Testis (tissue), 2 donors: ENCODE measurements at regions not wholly inside any gene's neighbourhood (a gene's known extent, or its start where the extent isn't known, plus 50 kb on each side); places are given as distances from the start of the nearest gene placed in this dataset.

ENCODE experiments used
- DNase-seq: peaks from one replicate; pipeline ENCODE4 v3.0.0-alpha.2; 2019
- H3K27ac ChIP-seq, 2 donors: fragments of 200-600 bp; sonication (generic); one replicate each; pipeline ENCODE4 v1.5.1; 2019
- H3K27me3 ChIP-seq: fragments of 200-600 bp; sonication (generic); one replicate; pipeline ENCODE4 v1.5.1; 2019
- H3K36me3 ChIP-seq: fragments of 200-600 bp; sonication (generic); one replicate; pipeline ENCODE4 v1.5.1; 2017; ENCODE audit warnings: low read depth; ENCODE audit errors: missing control alignments
- H3K4me1 ChIP-seq: fragments of 200-600 bp; sonication (generic); one replicate; pipeline ENCODE4 v1.5.1; 2019
- H3K4me3 ChIP-seq, 2 donors: fragments of 200-600 bp; sonication (generic); one replicate each; pipeline ENCODE4 v1.5.1; 2017 to 2019
- H3K9me3 ChIP-seq: fragments of 200-600 bp; sonication (generic); one replicate; pipeline ENCODE4 v1.5.1; 2017
- CTCF ChIP-seq, 3 experiments: fragments of 450-650 bp in 2 of 3; fragments of 200-600 bp in 1 of 3; sonication (generic) in 1 of 3; IDR thresholded peaks; one replicate each; pipeline ENCODE4 v1.5.1; 2016 to 2019; ENCODE audit warnings: antibody characterized with exemption in 3 of 3, mild to moderate bottlenecking in 2 of 3, moderate library complexity in 1 of 3
- POLR2A ChIP-seq: fragments of 450-650 bp; IDR thresholded peaks from one replicate; pipeline ENCODE4 v1.6.1; 2017; ENCODE audit warnings: antibody characterized with exemption, mild to moderate bottlenecking, moderate library complexity
- WGBS, 2 donors: methylation state at CpG; one replicate each; pipeline ENCODE4 v1.1.5; 2018; 5-methylcytosine and 5-hydroxymethylcytosine counted together
- intact Hi-C: fragments of 100-400 bp; cut with DNase I; formaldehyde crosslinking; loops from one replicate; pipeline ENCODE4 v1.15.1; 2023; ENCODE audit warnings: low total_unique reads

DNA sequence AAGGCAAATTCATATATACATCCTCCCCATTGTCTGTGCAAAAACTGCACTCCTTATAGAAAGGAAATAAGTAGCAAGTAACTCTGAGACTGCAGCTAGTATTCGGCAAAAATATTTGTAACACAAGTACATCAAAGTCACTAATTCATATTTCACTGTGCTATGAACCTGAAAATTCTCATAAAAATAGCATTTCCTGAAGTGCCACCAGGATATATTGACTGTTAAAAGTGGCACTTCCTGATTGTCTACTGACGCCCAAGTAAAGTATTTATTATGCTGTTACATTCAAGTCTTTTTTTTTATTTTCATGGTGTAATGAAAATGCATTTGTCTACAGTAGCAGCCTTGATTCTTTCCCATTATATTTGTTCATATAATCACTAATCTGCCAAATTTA lies 673.8 kb downstream of the PTPRC start:
- 66 to 78% methylated on average over 2 of the region's 2 CpGs for WGBS, 2 donors

DNA sequence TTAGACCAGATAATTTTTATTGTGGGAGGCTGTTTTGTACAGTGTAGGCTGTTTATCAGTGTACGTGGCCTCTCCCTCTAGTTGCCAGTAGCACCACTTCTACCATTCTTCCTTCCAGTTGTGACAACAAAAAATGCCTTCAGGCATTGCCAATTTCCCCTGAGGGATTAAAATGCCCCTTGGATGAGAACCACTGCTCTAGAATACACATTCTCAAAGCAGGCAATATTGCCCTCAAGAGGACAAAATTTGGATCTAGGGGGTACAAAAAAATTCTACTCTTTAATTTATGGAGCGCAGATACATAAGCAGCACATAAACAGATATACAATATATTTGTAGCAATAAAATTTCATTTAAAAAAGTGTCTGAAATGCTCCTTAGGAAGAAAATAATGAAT lies 674.6 kb downstream of the PTPRC start:
- H3K27ac ChIP-seq: no peak overlapping the region
- no peaks in the 10 kb centered on the region for H3K9me3 ChIP-seq
- DNase-seq: no peak
- intact Hi-C loops: no loop called here
- H3K27me3 ChIP-seq: no peaks in the 10 kb centered on the region
- no peaks in the 10 kb centered on the region for H3K36me3 ChIP-seq
- 66 to 88% methylated on average over 2 of the region's 2 CpGs for WGBS, 2 donors
- no peaks in the 10 kb centered on the region for H3K4me1 ChIP-seq
- no peak overlapping the region for H3K4me3 ChIP-seq
- no peak for TF ChIP-seq CTCF (IDR thresholded peaks at IDR 0.05)

More for the DNA sequence above, 673.8 kb downstream of the PTPRC start:
- Histone ChIP-seq H3K27ac (no peak overlapping the region), H3K36me3 (no peaks in the 10 kb centered on the region), H3K4me1 (no peaks in the 10 kb centered on the region), H3K9me3 (no peaks in the 10 kb centered on the region), H3K4me3 (no peak overlapping the region), H3K27me3 (no peaks in the 10 kb centered on the region)
- no peak for DNase-seq
- no peak for TF ChIP-seq CTCF (IDR thresholded peaks at IDR 0.05)
- no peak for TF ChIP-seq POLR2A
- intact Hi-C loops: no loop called here

- Histone ChIP-seq H3K4me1 (no peaks in the 10 kb centered on the region), H3K36me3 (no peaks in the 10 kb centered on the region), H3K27me3 (no peaks in the 10 kb centered on the region), H3K4me3 (no peak overlapping the region), H3K27ac (no peak overlapping the region), H3K9me3 (no peaks in the 10 kb centered on the region)
- 86 to 90% methylated on average over 3 of the region's 3 CpGs for whole genome bisulfite sequencing, 2 donors
- TF ChIP-seq CTCF (IDR thresholded peaks at IDR 0.05) (no peak), POLR2A (no peak)
- no peak for DNase-seq
- intact Hi-C loops: no loop called here
These were observed 680.5 kb downstream of the PTPRC start for GRCh38 chr1:199319341-199319740.

- 85 to 100% methylated on average over 1 of the region's 1 CpG for WGBS, 2 donors
- intact Hi-C loops: no loop called here
- H3K27me3 ChIP-seq: no peaks in the 10 kb centered on the region
- H3K4me1 ChIP-seq: no peaks in the 10 kb centered on the region
- no peak overlapping the region for H3K4me3 ChIP-seq
- no peak overlapping the region for H3K27ac ChIP-seq
- no peaks in the 10 kb centered on the region for H3K36me3 ChIP-seq
- DNase-seq: no peak
- TF ChIP-seq CTCF (IDR thresholded peaks at IDR 0.05): no peak
- TF ChIP-seq POLR2A: no peak
- H3K9me3 ChIP-seq: no peaks in the 10 kb centered on the region
These were observed 683.4 kb downstream of the PTPRC start for GRCh38 chr1:199322278-199322677.

GRCh38 chr1:199333180-199333579 lies 694.3 kb upstream of the NR5A2 start:
- H3K9me3 ChIP-seq: no peaks in the 10 kb centered on the region
- no peak overlapping the region for H3K4me3 ChIP-seq
- 88 to 97% methylated on average over 3 of the region's 3 CpGs for WGBS, 2 donors
- H3K27ac ChIP-seq: no peak overlapping the region
- no peaks in the 10 kb centered on the region for H3K4me1 ChIP-seq
- TF ChIP-seq POLR2A: no peak
- TF ChIP-seq CTCF (IDR thresholded peaks at IDR 0.05): no peak
- no peaks in the 10 kb centered on the region for H3K27me3 ChIP-seq
- no peak for DNase-seq
- intact Hi-C loops: no loop called here
- H3K36me3 ChIP-seq: no peaks in the 10 kb centered on the region
